GM21447 (cell line): ENCODE measurements at regions not wholly inside any gene's neighbourhood (a gene's known extent, or its start where the extent isn't known, plus 50 kb on each side); places are given as distances from the start of the nearest gene placed in this dataset.
A peak's percentile ranks its signal among the peaks of the same experiment; 100 is the strongest.

ENCODE experiments used
- ATAC-seq: cut with Tn5 transposase; IDR thresholded peaks from one replicate; pipeline ENCODE4 v1.9.1; 2021; ENCODE audit not compliant: unreplicated experiment

- no peak for ATAC-seq
Measured at GRCh38 chr9:91155181-91155580, 206.5 kb downstream of the AUH start.

- ATAC-seq: no peak
Measured at GRCh38 chr9:91155746-91156376, 205.9 kb downstream of the AUH start.

- no peak for ATAC-seq
Measured at GRCh38 chr9:91156451-91157234, 205.1 kb downstream of the AUH start.

- no peak for ATAC-seq
Measured at GRCh38 chr9:91157883-91158282, 203.8 kb downstream of the AUH start.

GRCh38 chr9:91158286-91158685 is 203.4 kb downstream of the AUH start:
- no peak for ATAC-seq

- ATAC-seq: no peak
Measured at GRCh38 chr9:91158946-91159345, 202.8 kb downstream of the AUH start.

GRCh38 chr9:91159664-91160121 is 202.0 kb downstream of the AUH start:
- ATAC-seq: no peak

- no peak for ATAC-seq
Measured at GRCh38 chr9:91160181-91160580, 201.5 kb downstream of the AUH start.

- ATAC-seq: no peak
Measured at GRCh38 chr9:91160599-91161464, 200.9 kb downstream of the AUH start.

GRCh38 chr9:91161465-91162300 is 200.0 kb downstream of the AUH start:
- ATAC-seq: no peak

- ATAC-seq: no peak
Measured at GRCh38 chr9:91162311-91162710, 199.4 kb downstream of the AUH start.

GRCh38 chr9:91162784-91163443 is 198.8 kb downstream of the AUH start:
- peak; percentile 82 for ATAC-seq

- ATAC-seq: no peak
Measured at GRCh38 chr9:91163444-91163772, 198.3 kb downstream of the AUH start.

- ATAC-seq: no peak
Measured at GRCh38 chr9:91163773-91164471, 197.8 kb downstream of the AUH start.
